ENCODE measurements at regions not wholly inside any gene's neighbourhood (a gene's known extent, or its start where the extent isn't known, plus 50 kb on each side); places are given as distances from the start of the nearest gene placed in this dataset.

DNA sequence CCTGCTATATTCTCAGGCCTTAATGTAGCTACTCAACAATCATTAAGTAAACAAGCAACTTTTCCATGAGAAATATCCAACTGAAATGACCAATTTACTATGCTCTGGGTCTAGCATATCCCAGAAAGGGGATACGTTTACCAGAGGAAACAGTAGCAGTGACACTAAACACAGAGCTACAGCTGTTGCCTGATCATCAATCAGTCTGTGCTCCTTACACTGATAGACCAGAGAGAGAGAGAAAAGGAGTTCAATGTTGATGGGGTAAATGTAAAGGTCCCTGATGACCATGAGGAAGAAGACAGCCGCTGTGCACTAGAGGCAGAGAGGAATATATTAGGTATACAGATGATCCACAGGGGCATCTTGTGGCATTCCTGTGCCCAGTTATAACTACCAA lies 397.2 kb upstream of the USP15 start:
- 81% methylated on average over 2 of the region's 2 CpGs for WGBS, 2 donors
- H3K4me3 ChIP-seq = no peak overlapping the region
- TF ChIP-seq POLR2A (IDR thresholded peaks at IDR 0.05) = no peak
- TF ChIP-seq, protein P1, sequence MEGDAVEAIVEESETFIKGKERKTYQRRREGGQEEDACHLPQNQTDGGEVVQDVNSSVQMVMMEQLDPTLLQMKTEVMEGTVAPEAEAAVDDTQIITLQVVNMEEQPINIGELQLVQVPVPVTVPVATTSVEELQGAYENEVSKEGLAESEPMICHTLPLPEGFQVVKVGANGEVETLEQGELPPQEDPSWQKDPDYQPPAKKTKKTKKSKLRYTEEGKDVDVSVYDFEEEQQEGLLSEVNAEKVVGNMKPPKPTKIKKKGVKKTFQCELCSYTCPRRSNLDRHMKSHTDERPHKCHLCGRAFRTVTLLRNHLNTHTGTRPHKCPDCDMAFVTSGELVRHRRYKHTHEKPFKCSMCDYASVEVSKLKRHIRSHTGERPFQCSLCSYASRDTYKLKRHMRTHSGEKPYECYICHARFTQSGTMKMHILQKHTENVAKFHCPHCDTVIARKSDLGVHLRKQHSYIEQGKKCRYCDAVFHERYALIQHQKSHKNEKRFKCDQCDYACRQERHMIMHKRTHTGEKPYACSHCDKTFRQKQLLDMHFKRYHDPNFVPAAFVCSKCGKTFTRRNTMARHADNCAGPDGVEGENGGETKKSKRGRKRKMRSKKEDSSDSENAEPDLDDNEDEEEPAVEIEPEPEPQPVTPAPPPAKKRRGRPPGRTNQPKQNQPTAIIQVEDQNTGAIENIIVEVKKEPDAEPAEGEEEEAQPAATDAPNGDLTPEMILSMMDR (IDR thresholded peaks at IDR 0.05) = no peak
- no peak for TF ChIP-seq POLR2AphosphoS5 (IDR thresholded peaks at IDR 0.05)
- TF ChIP-seq EP300 (IDR thresholded peaks at IDR 0.05) = no peak
- no peaks in the 10 kb centered on the region for H3K36me3 ChIP-seq
- no peak for DNase-seq
- no peak overlapping the region for H3K27ac ChIP-seq
- H3K9me3 ChIP-seq = no peaks in the 10 kb centered on the region
- no peaks in the 10 kb centered on the region for H3K27me3 ChIP-seq
- H3K4me1 ChIP-seq = no peaks in the 10 kb centered on the region
- intact Hi-C loops (cut with DNase I) = no loop called here

DNA sequence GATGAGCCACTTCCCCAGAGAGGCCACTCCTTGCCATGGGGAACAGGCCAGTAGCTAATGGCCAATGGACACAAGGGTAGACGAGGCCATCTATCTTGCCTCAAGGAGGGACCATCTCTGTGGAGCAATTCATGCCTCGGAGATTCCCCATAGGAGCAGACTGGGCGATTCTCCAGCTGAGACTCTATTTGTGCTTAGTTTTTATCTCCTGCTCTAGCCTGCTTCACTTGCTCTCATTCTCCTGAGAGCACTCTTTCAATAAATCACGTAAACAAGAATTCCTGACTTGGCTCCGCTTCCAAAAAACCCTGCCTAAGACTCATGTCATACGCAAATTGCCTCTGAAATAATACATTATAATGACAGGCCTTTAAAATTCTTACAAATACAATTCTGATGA lies 396.4 kb upstream of the USP15 start:
- Histone ChIP-seq H3K27ac (no peak overlapping the region), H3K4me1 (no peaks in the 10 kb centered on the region), H3K36me3 (no peaks in the 10 kb centered on the region), H3K9me3 (no peaks in the 10 kb centered on the region), H3K4me3 (no peak overlapping the region), H3K27me3 (no peaks in the 10 kb centered on the region)
- WGBS, 2 donors = 80 to 85% methylated on average over 6 of the region's 6 CpGs
- TF ChIP-seq, protein P1 (IDR thresholded peaks at IDR 0.05) = no peak
- TF ChIP-seq EP300 (IDR thresholded peaks at IDR 0.05) (no peak), POLR2A (IDR thresholded peaks at IDR 0.05) (no peak), POLR2AphosphoS5 (IDR thresholded peaks at IDR 0.05) (no peak)
- intact Hi-C loops (cut with DNase I) = no loop called here
- no peak for DNase-seq

DNA sequence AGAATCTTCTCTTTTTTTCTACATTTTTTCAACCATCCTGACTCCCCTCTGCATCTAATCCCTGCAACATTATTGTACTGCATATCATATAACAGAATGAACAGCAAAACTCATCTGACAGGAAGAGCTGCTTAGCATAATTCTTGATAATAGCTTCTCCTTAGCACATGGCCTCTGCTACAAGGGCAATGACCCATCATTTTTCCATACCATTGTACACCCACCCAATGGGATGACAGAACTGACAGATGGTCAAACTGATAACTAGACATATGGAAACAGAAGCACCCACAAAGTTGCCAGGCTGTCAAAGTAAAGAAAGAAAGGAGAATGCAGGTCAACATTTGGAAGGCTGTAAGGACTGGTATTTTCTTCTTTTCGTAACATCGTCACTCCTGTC lies 390.4 kb upstream of the USP15 start:
- 92 to 99% methylated on average over 2 of the region's 2 CpGs for WGBS, 2 donors

DNA sequence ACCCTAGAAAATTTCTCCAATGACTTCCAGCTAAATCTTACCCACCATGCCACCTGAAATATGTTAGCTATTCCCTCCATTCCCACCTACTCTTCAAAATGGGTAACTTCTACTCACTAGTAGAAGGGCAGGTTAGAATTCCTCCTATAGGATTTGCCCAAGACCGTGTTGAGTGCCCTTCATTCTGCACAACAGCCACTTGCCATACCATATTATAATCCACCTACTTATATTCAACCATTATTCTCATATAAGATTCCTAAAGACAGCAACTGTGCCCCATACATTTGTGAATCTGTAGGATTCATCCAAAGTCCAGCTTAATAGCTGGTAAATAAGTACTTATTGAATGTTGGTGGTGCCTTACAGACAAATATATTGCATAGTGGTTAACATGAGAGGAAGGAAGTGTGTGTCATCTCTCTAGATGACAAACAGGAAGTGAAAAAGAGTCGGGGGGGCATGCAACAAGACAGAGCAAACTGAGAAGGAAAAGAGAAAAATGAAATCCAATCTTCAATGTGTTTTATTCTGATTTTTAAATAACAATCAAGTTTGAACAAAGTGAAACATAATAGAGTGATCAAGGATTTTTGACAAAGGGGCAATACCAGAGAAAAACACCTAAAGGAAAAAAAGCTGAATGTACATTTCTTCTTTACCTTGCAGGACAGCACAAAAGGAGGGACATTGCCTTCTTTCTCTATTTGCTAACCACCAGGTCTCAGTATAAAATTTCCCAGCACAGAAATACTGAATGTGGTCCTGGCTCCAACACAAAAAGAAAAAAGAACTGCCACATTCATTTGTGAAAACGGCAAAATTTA lies 389.3 kb upstream of the USP15 start:
- Histone ChIP-seq H3K27ac (no peak overlapping the region), H3K36me3 (no peaks in the 10 kb centered on the region), H3K4me3 (no peak overlapping the region), H3K4me1 (no peaks in the 10 kb centered on the region), H3K27me3 (no peaks in the 10 kb centered on the region), H3K9me3 (no peaks in the 10 kb centered on the region)
- DNase-seq = no peak
- WGBS, 2 donors = 61 to 75% methylated on average over 3 of the region's 3 CpGs
- intact Hi-C loops (cut with DNase I) = no loop called here
- TF ChIP-seq EP300 (IDR thresholded peaks at IDR 0.05) (no peak), POLR2A (IDR thresholded peaks at IDR 0.05) (no peak), POLR2AphosphoS5 (IDR thresholded peaks at IDR 0.05) (no peak)
- TF ChIP-seq, protein P1 (IDR thresholded peaks at IDR 0.05) = no peak

More for the DNA sequence above, 390.4 kb upstream of the USP15 start:
- no peak for DNase-seq
- Histone ChIP-seq H3K36me3 (no peaks in the 10 kb centered on the region), H3K27me3 (no peaks in the 10 kb centered on the region), H3K27ac (no peak overlapping the region), H3K4me3 (no peak overlapping the region), H3K9me3 (no peaks in the 10 kb centered on the region), H3K4me1 (no peaks in the 10 kb centered on the region)
- TF ChIP-seq POLR2AphosphoS5 (IDR thresholded peaks at IDR 0.05) = no peak
- no peak for TF ChIP-seq POLR2A (IDR thresholded peaks at IDR 0.05)
- TF ChIP-seq, protein P1 (IDR thresholded peaks at IDR 0.05) = no peak
- TF ChIP-seq EP300 (IDR thresholded peaks at IDR 0.05) = no peak
- intact Hi-C loops (cut with DNase I) = no loop called here

DNA sequence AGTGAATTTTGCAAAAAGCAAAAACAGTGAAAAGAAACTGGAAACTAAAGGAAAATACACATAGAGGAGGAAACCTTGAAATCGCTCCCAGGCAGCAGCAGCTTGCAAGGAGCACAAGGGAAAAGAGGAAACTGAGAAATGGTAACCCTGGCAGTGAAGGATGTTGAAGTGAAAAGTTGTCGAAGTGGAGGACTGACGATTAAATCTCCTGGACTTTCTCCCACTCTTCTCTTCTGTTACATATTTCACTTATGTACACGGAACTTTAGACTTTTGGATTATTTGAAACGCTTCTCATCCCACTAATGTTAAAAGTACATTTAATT lies 388.8 kb upstream of the USP15 start:
- no peak overlapping the region for H3K4me3 ChIP-seq
- H3K27me3 ChIP-seq = no peaks in the 10 kb centered on the region
- intact Hi-C loops (cut with DNase I) = no loop called here
- H3K27ac ChIP-seq = no peak overlapping the region
- TF ChIP-seq, protein P1 (IDR thresholded peaks at IDR 0.05) = no peak
- no peak for TF ChIP-seq POLR2AphosphoS5 (IDR thresholded peaks at IDR 0.05)
- TF ChIP-seq EP300 (IDR thresholded peaks at IDR 0.05) = no peak
- no peak for TF ChIP-seq POLR2A (IDR thresholded peaks at IDR 0.05)
- no peaks in the 10 kb centered on the region for H3K4me1 ChIP-seq
- DNase-seq = no peak
- H3K36me3 ChIP-seq = no peaks in the 10 kb centered on the region
- H3K9me3 ChIP-seq = no peaks in the 10 kb centered on the region
- WGBS, 2 donors = 80 to 81% methylated on average over 5 of the region's 5 CpGs

Data from sigmoid colon (tissue), 6 donors.